T-helper 2 cell (primary cell): ENCODE measurements at regions not wholly inside any gene's neighbourhood (a gene's known extent, or its start where the extent isn't known, plus 50 kb on each side); places are given as distances from the start of the nearest gene placed in this dataset.

Source experiments
- DNase-seq, 5 experiments: peaks; one replicate each; pipeline versions ENCODE4 v3.0.0 to v3.0.0-alpha.2; 2012 to 2022

- no peak for DNase-seq
These were observed 517.4 kb upstream of the JARID2 start for GRCh38 chr6:14728396-14729024.

- no peak for DNase-seq
These were observed 516.6 kb upstream of the JARID2 start for GRCh38 chr6:14729129-14729871.

GRCh38 chr6:14730654-14731053 lies 515.2 kb upstream of the JARID2 start:
- no peak for DNase-seq

- no peak for DNase-seq
These were observed 514.3 kb upstream of the JARID2 start for GRCh38 chr6:14731611-14732010.

- DNase-seq = no peak
These were observed 513.5 kb upstream of the JARID2 start for GRCh38 chr6:14732226-14732843.

- DNase-seq = peak in 2 of 5 experiments; percentile 39 to 64
These were observed 512.8 kb upstream of the JARID2 start for GRCh38 chr6:14732844-14733757.

GRCh38 chr6:14734052-14734415 lies 511.8 kb upstream of the JARID2 start:
- no peak for DNase-seq

GRCh38 chr6:14734416-14735340 lies 511.2 kb upstream of the JARID2 start:
- DNase-seq = peak in 1 of 5 experiments; percentile 87

GRCh38 chr6:14735956-14736486 lies 509.8 kb upstream of the JARID2 start:
- DNase-seq = no peak

GRCh38 chr6:14736554-14736953 lies 509.3 kb upstream of the JARID2 start:
- DNase-seq = no peak

GRCh38 chr6:14738497-14738896 lies 507.4 kb upstream of the JARID2 start:
- no peak for DNase-seq

- no peak for DNase-seq
These were observed 506.9 kb upstream of the JARID2 start for GRCh38 chr6:14738933-14739332.

- no peak for DNase-seq
These were observed 506.0 kb upstream of the JARID2 start for GRCh38 chr6:14739827-14740226.

- DNase-seq = no peak
These were observed 503.7 kb upstream of the JARID2 start for GRCh38 chr6:14742171-14742570.

GRCh38 chr6:14742680-14743079 lies 503.2 kb upstream of the JARID2 start:
- no peak for DNase-seq

- DNase-seq = no peak
These were observed 502.8 kb upstream of the JARID2 start for GRCh38 chr6:14743144-14743473.

- DNase-seq = peak in 2 of 5 experiments; percentile 78
These were observed 502.2 kb upstream of the JARID2 start for GRCh38 chr6:14743474-14744211.

GRCh38 chr6:14744212-14744556 lies 501.7 kb upstream of the JARID2 start:
- DNase-seq = no peak

- no peak for DNase-seq
These were observed 499.6 kb upstream of the JARID2 start for GRCh38 chr6:14746139-14746837.

GRCh38 chr6:14747881-14748520 lies 497.9 kb upstream of the JARID2 start:
- no peak for DNase-seq
